Activated CD8-positive, alpha-beta T cell treated with anti-CD3 and anti-CD28 coated beads for 36 hours (primary cell): ENCODE measurements at regions not wholly inside any gene's neighbourhood (a gene's known extent, or its start where the extent isn't known, plus 50 kb on each side); places are given as distances from the start of the nearest gene placed in this dataset.

Experiments
- ATAC-seq: fragments of 200-7000 bp; cut with Tn5 transposase; one replicate; pipeline ENCODE4 v1.10.0; 2021; ENCODE audit warnings: mild to moderate bottlenecking, moderate library complexity
- CTCF ChIA-PET: fragments of 350-600 bp; sonication (Branson Sonifier 250); formaldehyde crosslinking; loops from one replicate; lab custom pipeline; 2021; ENCODE audit warnings: antibody characterized with exemption; lab: Charles Lee
- POLR2A ChIA-PET: fragments of 350-600 bp; sonication (Branson Sonifier 250); formaldehyde crosslinking; loops from one replicate; lab custom pipeline; 2021; ENCODE audit warnings: antibody characterized with exemption; lab: Charles Lee
- DNase-seq: peaks from one replicate; pipeline ENCODE4 v3.0.0-alpha.2; 2020
- H3K27ac Mint-ChIP-seq: one replicate; pipeline ENCODE4 v1.8.0; 2021; ENCODE audit warnings: mild to moderate bottlenecking, mixed read lengths
- H3K27me3 Mint-ChIP-seq: one replicate; pipeline ENCODE4 v1.8.0; 2021; ENCODE audit warnings: mixed read lengths
- H3K36me3 Mint-ChIP-seq: one replicate; pipeline ENCODE4 v1.8.0; 2021; ENCODE audit warnings: low read depth, mixed read lengths
- H3K4me1 Mint-ChIP-seq: one replicate; pipeline ENCODE4 v1.8.0; 2021; ENCODE audit warnings: low read depth, mixed read lengths
- H3K4me3 Mint-ChIP-seq: one replicate; pipeline ENCODE4 v1.8.0; 2021; ENCODE audit warnings: mild to moderate bottlenecking, moderate library complexity, mixed read lengths
- H3K9me3 Mint-ChIP-seq: one replicate; pipeline ENCODE4 v1.8.0; 2021; ENCODE audit warnings: mixed read lengths
- CTCF ChIP-seq: fragments of 200-600 bp; IDR thresholded peaks from one replicate; pipeline ENCODE4 v1.8.0; 2022; ENCODE audit warnings: antibody characterized with exemption, mild to moderate bottlenecking
- intact Hi-C: fragments of 100-400 bp; cut with micrococcal nuclease; formaldehyde crosslinking; loops from one replicate; pipeline ENCODE4 v1.10.0; 2022

- TF ChIP-seq CTCF, result no peak
- no peak for ATAC-seq
- no peak for DNase-seq
- POLR2A ChIA-PET, result no interaction called here
- Mint-ChIP-seq H3K27me3 (peaks cover 3% of the 10 kb centered on the region), H3K4me3 (no peak overlapping the region), H3K9me3 (no peaks in the 10 kb centered on the region), H3K27ac (no peak overlapping the region), H3K4me1 (no peaks in the 10 kb centered on the region), H3K36me3 (no peaks in the 10 kb centered on the region)
- intact Hi-C loops, result no loop called here
- CTCF ChIA-PET, result no interaction called here
Measured at GRCh38 chr4:100042235-100042634, 92.2 kb upstream of the H2AZ1 start.

- H3K4me3 Mint-ChIP-seq, result no peak overlapping the region
- intact Hi-C loops, result no loop called here
- POLR2A ChIA-PET, result no interaction called here
- no peak for TF ChIP-seq CTCF
- no peaks in the 10 kb centered on the region for H3K9me3 Mint-ChIP-seq
- CTCF ChIA-PET, result no interaction called here
- ATAC-seq (no peak), DNase-seq (no peak)
- no peak overlapping the region for H3K27ac Mint-ChIP-seq
- H3K27me3 Mint-ChIP-seq, result peaks cover 3% of the 10 kb centered on the region
- no peaks in the 10 kb centered on the region for H3K4me1 Mint-ChIP-seq
- no peaks in the 10 kb centered on the region for H3K36me3 Mint-ChIP-seq
Measured at GRCh38 chr4:100041646-100042045, 91.6 kb upstream of the H2AZ1 start.

- no peak for ATAC-seq
- peaks cover 7% of the 10 kb centered on the region for H3K9me3 Mint-ChIP-seq
- CTCF ChIA-PET, result no interaction called here
- H3K27ac Mint-ChIP-seq, result no peak overlapping the region
- no peaks in the 10 kb centered on the region for H3K4me1 Mint-ChIP-seq
- H3K4me3 Mint-ChIP-seq, result no peak overlapping the region
- intact Hi-C loops, result no loop called here
- POLR2A ChIA-PET, result no interaction called here
- TF ChIP-seq CTCF, result no peak
- no peaks in the 10 kb centered on the region for H3K36me3 Mint-ChIP-seq
- peaks cover 5% of the 10 kb centered on the region for H3K27me3 Mint-ChIP-seq
- no peak for DNase-seq
Measured at GRCh38 chr4:100034023-100034664, 84.1 kb upstream of the H2AZ1 start.

GRCh38 chr4:100026066-100026465 is 76.0 kb upstream of the H2AZ1 start:
- no peaks in the 10 kb centered on the region for H3K4me1 Mint-ChIP-seq
- H3K27me3 Mint-ChIP-seq, result peaks cover 7% of the 10 kb centered on the region
- ChIA-PET POLR2A (interaction anchor here (0.6 kb wide), 1 partner anchor 52 kb away, joined by 3 read pairs; no protein-coding TSS in a partner anchor), CTCF (interaction anchor here (0.9 kb wide), 1 partner anchor 28 kb away, joined by 4 read pairs; no protein-coding TSS in a partner anchor)
- TF ChIP-seq CTCF, result no peak
- ATAC-seq (no peak), DNase-seq (no peak)
- peaks cover 1% of the 10 kb centered on the region for H3K36me3 Mint-ChIP-seq
- H3K27ac Mint-ChIP-seq, result no peak overlapping the region
- intact Hi-C loops, result no loop called here
- H3K4me3 Mint-ChIP-seq, result no peak overlapping the region
- H3K9me3 Mint-ChIP-seq, result no peaks in the 10 kb centered on the region

- POLR2A ChIA-PET, result no interaction called here
- CTCF ChIA-PET, result no interaction called here
- H3K9me3 Mint-ChIP-seq, result peaks cover 4% of the 10 kb centered on the region
- TF ChIP-seq CTCF, result no peak
- intact Hi-C loops, result no loop called here
- no peak overlapping the region for H3K27ac Mint-ChIP-seq
- ATAC-seq (no peak), DNase-seq (no peak)
- H3K4me1 Mint-ChIP-seq, result no peaks in the 10 kb centered on the region
- H3K27me3 Mint-ChIP-seq, result peaks cover 10% of the 10 kb centered on the region
- no peak overlapping the region for H3K4me3 Mint-ChIP-seq
- H3K36me3 Mint-ChIP-seq, result peaks cover 1% of the 10 kb centered on the region
Measured at GRCh38 chr4:100023800-100024199, 73.7 kb upstream of the H2AZ1 start.
